H9 (cell line): ENCODE measurements at regions not wholly inside any gene's neighbourhood (a gene's known extent, or its start where the extent isn't known, plus 50 kb on each side); places are given as distances from the start of the nearest gene placed in this dataset.

Source experiments
- DNase-seq: peaks from one replicate; pipeline ENCODE4 v3.0.0-alpha.2; 2017
- H2AFZ ChIP-seq: one replicate; pipeline ENCODE4 v1.6.1; 2013; ENCODE audit warnings: mild to moderate bottlenecking, low read length, control low read depth, moderate library complexity
- H2AK5ac ChIP-seq: 2 replicates; pipeline ENCODE4 v1.6.1; 2013; ENCODE audit warnings: low read length, control low read depth, mixed read lengths; ENCODE audit not compliant: insufficient read length
- H2BK120ac ChIP-seq: one replicate; pipeline ENCODE4 v1.6.1; 2013; ENCODE audit warnings: low read depth, mild to moderate bottlenecking, low read length, control low read depth, inconsistent platforms; ENCODE audit not compliant: poor library complexity, severe bottlenecking
- H2BK12ac ChIP-seq: 2 replicates; pipeline ENCODE4 v1.6.1; 2013; ENCODE audit warnings: low read length, control low read depth, mixed read lengths, low read depth; ENCODE audit not compliant: insufficient read length
- H2BK15ac ChIP-seq: 2 replicates; pipeline ENCODE4 v1.6.1; 2013; ENCODE audit warnings: low read depth, low read length, control low read depth
- H2BK20ac ChIP-seq: one replicate; pipeline ENCODE4 v1.6.1; 2013; ENCODE audit warnings: low read depth, mild to moderate bottlenecking, low read length, control low read depth, inconsistent platforms; ENCODE audit not compliant: poor library complexity, severe bottlenecking
- H2BK5ac ChIP-seq: 2 replicates; pipeline ENCODE4 v1.6.1; 2013; ENCODE audit warnings: low read length, control low read depth, mixed read lengths; ENCODE audit not compliant: insufficient read length
- H3K14ac ChIP-seq: 2 replicates; pipeline ENCODE4 v1.6.1; 2013; ENCODE audit warnings: low read length, control low read depth; ENCODE audit not compliant: insufficient read depth
- H3K18ac ChIP-seq: 2 replicates; pipeline ENCODE4 v1.6.1; 2013; ENCODE audit warnings: low read depth, mild to moderate bottlenecking, mixed read lengths, low read length, control low read depth; ENCODE audit not compliant: insufficient read length
- H3K23ac ChIP-seq: 2 replicates; pipeline ENCODE4 v1.6.1; 2013; ENCODE audit warnings: low read length, control low read depth, mixed read lengths, low read depth; ENCODE audit not compliant: insufficient read length
- H3K23me2 ChIP-seq: 2 replicates; pipeline ENCODE4 v1.6.1; 2013; ENCODE audit warnings: low read depth, mild to moderate bottlenecking, mixed read lengths, low read length, control low read depth; ENCODE audit not compliant: insufficient read length, poor library complexity, severe bottlenecking
- H3K27ac ChIP-seq: 2 replicates; pipeline ENCODE4 v1.5.1; 2013; ENCODE audit warnings: low read length, control low read depth, mixed read lengths, low read depth; ENCODE audit not compliant: insufficient read length
- H3K27me3 ChIP-seq: 2 replicates; pipeline ENCODE4 v1.6.1; 2013; ENCODE audit warnings: low read length, control low read depth, inconsistent platforms; ENCODE audit not compliant: insufficient read depth
- H3K4ac ChIP-seq: 2 replicates; pipeline ENCODE4 v1.6.1; 2013; ENCODE audit warnings: low read depth, mild to moderate bottlenecking, control low read depth, inconsistent platforms, low read length, moderate library complexity
- H3K4me1 ChIP-seq: 2 replicates; pipeline ENCODE4 v1.6.1; 2013; ENCODE audit warnings: low read length, control low read depth, inconsistent platforms; ENCODE audit not compliant: insufficient read depth
- H3K4me2 ChIP-seq: 2 replicates; pipeline ENCODE4 v1.6.1; 2013; ENCODE audit warnings: low read length, control low read depth, mixed read lengths; ENCODE audit not compliant: insufficient read length, insufficient read depth
- H3K56ac ChIP-seq: 2 replicates; pipeline ENCODE4 v1.6.1; 2013; ENCODE audit warnings: low read depth, mild to moderate bottlenecking, mixed read lengths, low read length, control low read depth; ENCODE audit not compliant: insufficient read length
- H3K79me1 ChIP-seq: 2 replicates; pipeline ENCODE4 v1.6.1; 2013; ENCODE audit warnings: low read depth, mild to moderate bottlenecking, moderate library complexity, low read length, control low read depth, inconsistent platforms; ENCODE audit not compliant: insufficient read depth, poor library complexity, severe bottlenecking
- H3K79me2 ChIP-seq: 2 replicates; pipeline ENCODE4 v1.6.1; 2013; ENCODE audit warnings: low read length, control low read depth, inconsistent platforms; ENCODE audit not compliant: insufficient read depth
- H3K9ac ChIP-seq: 2 replicates; pipeline ENCODE4 v1.6.1; 2013; ENCODE audit warnings: low read length, control low read depth, mixed read lengths; ENCODE audit not compliant: insufficient read length; ENCODE audit errors: extremely low read depth
- H3K9me3 ChIP-seq: one replicate; pipeline ENCODE4 v1.6.1; 2013; ENCODE audit warnings: low read depth, low read length, inconsistent platforms; ENCODE audit not compliant: control insufficient read depth
- H3T11ph ChIP-seq: one replicate; pipeline ENCODE4 v1.6.1; 2013; ENCODE audit warnings: mild to moderate bottlenecking, low read length, control low read depth, inconsistent platforms
- H4K20me1 ChIP-seq: one replicate; pipeline ENCODE4 v1.6.1; 2013; ENCODE audit not compliant: control insufficient read depth, insufficient read length, insufficient read depth
- H4K5ac ChIP-seq: 2 replicates; pipeline ENCODE4 v1.6.1; 2013; ENCODE audit warnings: low read depth, mild to moderate bottlenecking, mixed read lengths, low read length, control low read depth; ENCODE audit not compliant: insufficient read length
- H4K8ac ChIP-seq: replicated peaks from 2 replicates; pipeline ENCODE4 v1.6.1; 2013; ENCODE audit warnings: low read length, control low read depth, mixed read lengths, low read depth; ENCODE audit not compliant: insufficient read length
- H4K91ac ChIP-seq: 2 replicates; pipeline ENCODE4 v1.6.1; 2013; ENCODE audit warnings: low read depth, mild to moderate bottlenecking, moderate library complexity, mixed read lengths, low read length, control low read depth; ENCODE audit not compliant: insufficient read length
- H3K27ac Mint-ChIP-seq, 3 experiments: 2 replicates in 2 of 3; 3 replicates in 1 of 3; pipeline ENCODE4 v1.8.0; 2020 to 2021; ENCODE audit warnings: mixed read lengths in 3 of 3, mild to moderate bottlenecking in 1 of 3, moderate library complexity in 1 of 3
- H3K27me3 Mint-ChIP-seq: 2 replicates; pipeline ENCODE4 v1.8.0; 2021; ENCODE audit warnings: low read depth, mild to moderate bottlenecking, moderate library complexity, mixed read lengths
- H3K36me3 Mint-ChIP-seq, 3 experiments: 2 replicates in 2 of 3; 3 replicates in 1 of 3; pipeline ENCODE4 v1.8.0; 2020 to 2021; ENCODE audit warnings: low read depth in 3 of 3, mixed read lengths in 3 of 3; ENCODE audit not compliant: insufficient read depth in 1 of 3
- H3K4me1 Mint-ChIP-seq, 2 experiments: 2 replicates each; pipeline ENCODE4 v1.8.0; 2020; ENCODE audit warnings: mixed read lengths in 2 of 2
- H3K4me3 Mint-ChIP-seq, 2 experiments: 2 replicates in 1 of 2; 3 replicates in 1 of 2; pipeline ENCODE4 v1.8.0; 2020 to 2021; ENCODE audit warnings: mild to moderate bottlenecking in 2 of 2, mixed read lengths in 2 of 2, moderate library complexity in 1 of 2
- H3K9me3 Mint-ChIP-seq, 2 experiments: 2 replicates in 1 of 2; 3 replicates in 1 of 2; pipeline ENCODE4 v1.8.0; 2020; ENCODE audit warnings: mild to moderate bottlenecking in 2 of 2, mixed read lengths in 2 of 2, moderate library complexity in 1 of 2
- WGBS: extraction: QIAGEN DNeasy Blood & Tissue Kit; methylation state at CpG from one replicate; pipeline ENCODE4 v1.1.7; 2013; ENCODE audit warnings: missing lambda C conversion rate, low lambda C conversion rate, mixed read lengths; ENCODE audit not compliant: insufficient read length; ENCODE audit errors: extremely low coverage; 5-methylcytosine and 5-hydroxymethylcytosine counted together
- TF ChIP-seq, protein P1 (sequence below): fragments of 200-600 bp; sonication (generic); conservative IDR thresholded peaks from 3 replicates; pipeline ENCODE4 v1.8.0; 2021; ENCODE audit warnings: antibody characterized with exemption, mild to moderate bottlenecking

DNA sequence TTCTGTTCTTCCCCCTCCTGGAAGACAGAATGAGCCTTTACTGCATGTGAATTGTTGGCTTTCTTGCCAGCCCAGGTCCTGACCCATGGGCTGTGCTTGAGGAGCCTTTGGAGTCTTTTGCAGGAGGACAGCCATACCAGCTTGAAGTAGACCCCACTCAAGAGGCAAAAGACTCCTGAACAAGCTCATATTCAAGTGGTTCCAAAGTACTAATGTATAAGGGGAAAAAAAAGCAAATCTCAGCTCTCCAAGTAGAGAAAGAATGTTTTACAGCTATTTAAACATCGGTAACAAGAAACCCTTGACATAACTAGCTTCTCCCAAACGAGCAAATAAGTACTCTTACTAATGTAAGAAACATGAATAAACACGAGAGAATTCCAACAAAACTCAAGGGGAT lies 174.9 kb upstream of the MXRA5 start:
- H3K4me1 ChIP-seq = no peaks in the 10 kb centered on the region
- Mint-ChIP-seq H3K27ac (no peak overlapping the region), H3K4me1 (no peaks in the 10 kb centered on the region; a peak in 1 of 4 replicates), H3K4me3 (no peak overlapping the region), H3K9me3 (no peaks in the 10 kb centered on the region), H3K27me3 (peaks cover 1% of the 10 kb centered on the region; the same call in 1 of the 2 replicates), H3K36me3 (no peaks in the 10 kb centered on the region)
- H3K23ac ChIP-seq = no peak overlapping the region
- no peaks in the 10 kb centered on the region for H3K27me3 ChIP-seq
- no peaks in the 10 kb centered on the region for H3K9me3 ChIP-seq
- H3K79me2 ChIP-seq = no peaks in the 10 kb centered on the region
- no peaks in the 10 kb centered on the region for H4K20me1 ChIP-seq
- H2AK5ac ChIP-seq = no peak overlapping the region
- H2BK5ac ChIP-seq = no peak overlapping the region
- no peak overlapping the region for H2BK120ac ChIP-seq
- H3T11ph ChIP-seq = no peak overlapping the region
- H3K4me2 ChIP-seq = no peak overlapping the region
- DNase-seq = no peak
- no peak overlapping the region for H3K56ac ChIP-seq
- no peaks in the 10 kb centered on the region for H3K79me1 ChIP-seq
- H3K9ac ChIP-seq = no peak overlapping the region
- H4K5ac ChIP-seq = no peak overlapping the region
- no peak overlapping the region for H3K4ac ChIP-seq
- no peak overlapping the region for H4K8ac ChIP-seq
- no peaks in the 10 kb centered on the region for H3K23me2 ChIP-seq
- H2AFZ ChIP-seq = no peak overlapping the region
- WGBS = no CpG with 5 or more reads among the region's 3 CpGs
- TF ChIP-seq, protein P1, sequence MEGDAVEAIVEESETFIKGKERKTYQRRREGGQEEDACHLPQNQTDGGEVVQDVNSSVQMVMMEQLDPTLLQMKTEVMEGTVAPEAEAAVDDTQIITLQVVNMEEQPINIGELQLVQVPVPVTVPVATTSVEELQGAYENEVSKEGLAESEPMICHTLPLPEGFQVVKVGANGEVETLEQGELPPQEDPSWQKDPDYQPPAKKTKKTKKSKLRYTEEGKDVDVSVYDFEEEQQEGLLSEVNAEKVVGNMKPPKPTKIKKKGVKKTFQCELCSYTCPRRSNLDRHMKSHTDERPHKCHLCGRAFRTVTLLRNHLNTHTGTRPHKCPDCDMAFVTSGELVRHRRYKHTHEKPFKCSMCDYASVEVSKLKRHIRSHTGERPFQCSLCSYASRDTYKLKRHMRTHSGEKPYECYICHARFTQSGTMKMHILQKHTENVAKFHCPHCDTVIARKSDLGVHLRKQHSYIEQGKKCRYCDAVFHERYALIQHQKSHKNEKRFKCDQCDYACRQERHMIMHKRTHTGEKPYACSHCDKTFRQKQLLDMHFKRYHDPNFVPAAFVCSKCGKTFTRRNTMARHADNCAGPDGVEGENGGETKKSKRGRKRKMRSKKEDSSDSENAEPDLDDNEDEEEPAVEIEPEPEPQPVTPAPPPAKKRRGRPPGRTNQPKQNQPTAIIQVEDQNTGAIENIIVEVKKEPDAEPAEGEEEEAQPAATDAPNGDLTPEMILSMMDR = no peak
- H3K27ac ChIP-seq = no peak overlapping the region
- H4K91ac ChIP-seq = no peak overlapping the region
- H3K18ac ChIP-seq = no peak overlapping the region
- H2BK15ac ChIP-seq = no peak overlapping the region
- H2BK12ac ChIP-seq = no peak overlapping the region
- no peak overlapping the region for H2BK20ac ChIP-seq
- no peak overlapping the region for H3K14ac ChIP-seq
